OCI-LY7 (cell line): ENCODE measurements at regions not wholly inside any gene's neighbourhood (a gene's known extent, or its start where the extent isn't known, plus 50 kb on each side); places are given as distances from the start of the nearest gene placed in this dataset.

Source experiments
- BruUV-seq: library from RNA; stranded (reverse); fragments of 400-500 nt; replicated peaks from 2 replicates; lab custom pipeline; 2021; lab: Mats Ljungman, UMichigan
- CTCF ChIA-PET: fragments of 300-600 bp; sonication (Branson Sonifier 250); formaldehyde crosslinking; loops from one replicate; lab custom pipeline; 2022; ENCODE audit warnings: antibody characterized with exemption; ENCODE audit not compliant: unreplicated experiment; lab: Charles Lee
- POLR2A ChIA-PET: fragments of 300-600 bp; sonication (Branson Sonifier 250); formaldehyde crosslinking; loops from one replicate; lab custom pipeline; 2022; ENCODE audit warnings: antibody characterized with exemption; lab: Charles Lee
- DNase-seq: peaks from one replicate; pipeline ENCODE4 v3.0.0-alpha.2; 2015; ENCODE audit warnings: low spot score
- H2AFZ ChIP-seq: fragments of 200-600 bp; sonication (generic), shearing (Covaris generic); 2 replicates; pipeline ENCODE4 v1.6.1; 2014; ENCODE audit warnings: mild to moderate bottlenecking, antibody characterized with exemption, low read length, moderate library complexity
- H3K27ac ChIP-seq: fragments of 200-600 bp; sonication (generic); 2 replicates; pipeline ENCODE4 v1.5.1; 2014; ENCODE audit warnings: mixed run types, low read depth, mild to moderate bottlenecking, moderate library complexity, low read length, inconsistent platforms; ENCODE audit not compliant: poor library complexity, severe bottlenecking
- H3K36me3 ChIP-seq: fragments of 200-600 bp; sonication (generic); 2 replicates; pipeline ENCODE4 v1.6.1; 2014; ENCODE audit warnings: mild to moderate bottlenecking, antibody characterized with exemption, low read length, moderate library complexity, mixed read lengths; ENCODE audit not compliant: insufficient read depth
- H3K4me1 ChIP-seq: fragments of 200-600 bp; sonication (generic); 2 replicates; pipeline ENCODE4 v1.5.1; 2014; ENCODE audit warnings: mild to moderate bottlenecking, low read length; ENCODE audit not compliant: insufficient read depth, poor library complexity, severe bottlenecking
- H3K4me2 ChIP-seq: fragments of 200-600 bp; sonication (generic); 2 replicates; pipeline ENCODE4 v1.6.1; 2014; ENCODE audit warnings: mild to moderate bottlenecking, low read length
- H3K4me3 ChIP-seq: fragments of 200-600 bp; sonication (generic); 2 replicates; pipeline ENCODE4 v1.5.1; 2014; ENCODE audit warnings: mild to moderate bottlenecking, low read depth, low read length; ENCODE audit not compliant: poor library complexity, severe bottlenecking
- H3K79me2 ChIP-seq: fragments of 200-600 bp; sonication (generic); 2 replicates; pipeline ENCODE4 v1.6.1; 2016; ENCODE audit warnings: low read depth, mild to moderate bottlenecking, low read length, moderate library complexity, mixed read lengths; ENCODE audit not compliant: insufficient read depth
- H3K9me2 ChIP-seq: fragments of 200-600 bp; sonication (generic); 2 replicates; pipeline ENCODE4 v1.6.1; 2016; ENCODE audit warnings: mild to moderate bottlenecking, low read length, mixed read lengths; ENCODE audit not compliant: insufficient read depth
- H3K9me3 ChIP-seq: fragments of 200-600 bp; sonication (generic); 2 replicates; pipeline ENCODE4 v1.6.1; 2014; ENCODE audit warnings: mild to moderate bottlenecking, mixed run types, low read length, mixed read lengths
- H4K20me1 ChIP-seq: fragments of 200-600 bp; sonication (generic); 2 replicates; pipeline ENCODE4 v1.6.1; 2014; ENCODE audit warnings: mild to moderate bottlenecking, antibody characterized with exemption, low read length, moderate library complexity, mixed read lengths; ENCODE audit not compliant: insufficient read depth
- CTCF ChIP-seq: fragments of 200-600 bp; sonication (generic); conservative IDR thresholded peaks from 2 replicates; pipeline ENCODE4 v1.5.1; 2014; ENCODE audit warnings: mild to moderate bottlenecking, antibody characterized with exemption, low read length, moderate library complexity, mixed read lengths
- EZH2phosphoT487 ChIP-seq: fragments of 200-600 bp; sonication (generic); IDR thresholded peaks from 2 replicates; pipeline ENCODE4 v1.6.1; 2018; ENCODE audit warnings: low read depth, borderline replicate concordance, mild to moderate bottlenecking, mixed run types, antibody characterized with exemption, low read length, moderate library complexity, mixed read lengths
- intact Hi-C: fragments of 100-400 bp; cut with micrococcal nuclease; formaldehyde crosslinking; loops from one replicate; pipeline ENCODE4 v1.10.0; 2022; ENCODE audit not compliant: unreplicated experiment

GRCh38 chr20:39990692-39991091 is 698.3 kb downstream of the MAFB start:
- Histone ChIP-seq H3K4me1 (no peaks in the 10 kb centered on the region), H3K9me2 (no peaks in the 10 kb centered on the region), H3K79me2 (no peaks in the 10 kb centered on the region), H3K27ac (no peak overlapping the region), H3K9me3 (no peaks in the 10 kb centered on the region), H2AFZ (no peak overlapping the region), H3K4me2 (no peak overlapping the region), H3K36me3 (no peaks in the 10 kb centered on the region), H4K20me1 (no peaks in the 10 kb centered on the region), H3K4me3 (no peak overlapping the region)
- TF ChIP-seq EZH2phosphoT487, result no peak
- no peak for TF ChIP-seq CTCF
- no peak for DNase-seq
- BruUV-seq, result no TSS peak
- POLR2A ChIA-PET, result no interaction called here
- intact Hi-C loops, result no loop called here
- CTCF ChIA-PET, result no interaction called here

- Histone ChIP-seq H4K20me1 (no peaks in the 10 kb centered on the region), H3K9me3 (no peaks in the 10 kb centered on the region), H3K4me1 (no peaks in the 10 kb centered on the region), H3K9me2 (no peaks in the 10 kb centered on the region), H3K36me3 (no peaks in the 10 kb centered on the region), H2AFZ (no peak overlapping the region), H3K4me2 (no peak overlapping the region), H3K4me3 (no peak overlapping the region), H3K27ac (no peak overlapping the region), H3K79me2 (no peaks in the 10 kb centered on the region)
- ChIA-PET CTCF (no interaction called here), POLR2A (no interaction called here)
- BruUV-seq, result no TSS peak
- intact Hi-C loops, result no loop called here
- TF ChIP-seq EZH2phosphoT487 (no peak), CTCF (no peak)
- DNase-seq, result no peak
These were observed 700.0 kb downstream of the MAFB start for GRCh38 chr20:39988991-39989390.

GRCh38 chr20:39986173-39986904 is 702.7 kb downstream of the MAFB start:
- H3K4me3 ChIP-seq, result no peak overlapping the region
- BruUV-seq, result no TSS peak
- no peak overlapping the region for H3K4me2 ChIP-seq
- H3K9me2 ChIP-seq, result no peaks in the 10 kb centered on the region
- H4K20me1 ChIP-seq, result no peaks in the 10 kb centered on the region
- no peaks in the 10 kb centered on the region for H3K9me3 ChIP-seq
- TF ChIP-seq EZH2phosphoT487 (no peak), CTCF (no peak)
- H3K79me2 ChIP-seq, result no peaks in the 10 kb centered on the region
- intact Hi-C loops, result no loop called here
- ChIA-PET POLR2A (no interaction called here), CTCF (no interaction called here)
- no peaks in the 10 kb centered on the region for H3K36me3 ChIP-seq
- H2AFZ ChIP-seq, result no peak overlapping the region
- no peak overlapping the region for H3K27ac ChIP-seq
- H3K4me1 ChIP-seq, result no peaks in the 10 kb centered on the region
- DNase-seq, result no peak
